Progenitor cell of endocrine pancreas (in vitro differentiated cells): ENCODE measurements at regions not wholly inside any gene's neighbourhood (a gene's known extent, or its start where the extent isn't known, plus 50 kb on each side); places are given as distances from the start of the nearest gene placed in this dataset.

ENCODE experiments used
- DNase-seq: peaks from one replicate; pipeline ENCODE4 v3.0.0; 2021; ENCODE audit warnings: low spot score; ENCODE audit not compliant: unreplicated experiment
- H3K27ac Mint-ChIP-seq: 2 replicates; pipeline ENCODE4 v1.8.0; 2021; ENCODE audit warnings: mild to moderate bottlenecking, moderate library complexity, mixed read lengths
- H3K27me3 Mint-ChIP-seq: 2 replicates; pipeline ENCODE4 v1.8.0; 2021; ENCODE audit warnings: mixed read lengths
- H3K36me3 Mint-ChIP-seq: 2 replicates; pipeline ENCODE4 v1.8.0; 2022; ENCODE audit warnings: mixed read lengths; ENCODE audit not compliant: insufficient read depth
- H3K4me1 Mint-ChIP-seq: 2 replicates; pipeline ENCODE4 v1.8.0; 2021; ENCODE audit warnings: low read depth, mixed read lengths
- H3K4me3 Mint-ChIP-seq: 2 replicates; pipeline ENCODE4 v1.8.0; 2021; ENCODE audit warnings: low read depth, mild to moderate bottlenecking, moderate library complexity, mixed read lengths
- H3K9me3 Mint-ChIP-seq: 2 replicates; pipeline ENCODE4 v1.8.0; 2021; ENCODE audit warnings: low read depth, mixed read lengths
- TF ChIP-seq, protein P1 (sequence below): fragments of 200-600 bp; sonication (generic); IDR thresholded peaks from one replicate; pipeline ENCODE4 v1.5.0; 2021; ENCODE audit warnings: antibody characterized with exemption, mild to moderate bottlenecking; ENCODE audit not compliant: unreplicated experiment

DNA sequence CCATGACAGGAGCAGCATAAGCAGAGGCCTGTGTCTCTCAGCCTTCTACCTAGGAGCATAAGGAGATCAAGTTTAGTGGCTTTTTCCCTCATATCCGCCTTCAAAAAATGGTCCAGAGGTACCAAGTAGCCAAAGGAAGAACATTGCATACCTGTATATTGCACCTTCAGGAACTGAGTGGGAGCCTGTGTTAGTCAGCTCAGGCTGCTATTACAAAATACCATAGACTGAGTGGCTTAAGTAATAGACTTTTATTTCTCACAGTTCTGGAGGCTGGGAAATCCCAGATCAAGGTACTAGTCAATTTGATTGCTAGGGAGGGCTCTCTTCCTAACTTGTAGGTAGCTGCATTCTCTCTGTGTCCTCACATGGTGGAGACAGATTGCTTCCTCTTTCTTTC is 597.4 kb upstream of the PTGER4 start:
- DNase-seq, result no peak
- Mint-ChIP-seq H3K27me3 (no peaks in the 10 kb centered on the region), H3K9me3 (peaks cover 25% of the 10 kb centered on the region), H3K27ac (no peak overlapping the region), H3K4me1 (no peaks in the 10 kb centered on the region), H3K4me3 (no peak overlapping the region), H3K36me3 (no peaks in the 10 kb centered on the region)
- TF ChIP-seq, protein P1, sequence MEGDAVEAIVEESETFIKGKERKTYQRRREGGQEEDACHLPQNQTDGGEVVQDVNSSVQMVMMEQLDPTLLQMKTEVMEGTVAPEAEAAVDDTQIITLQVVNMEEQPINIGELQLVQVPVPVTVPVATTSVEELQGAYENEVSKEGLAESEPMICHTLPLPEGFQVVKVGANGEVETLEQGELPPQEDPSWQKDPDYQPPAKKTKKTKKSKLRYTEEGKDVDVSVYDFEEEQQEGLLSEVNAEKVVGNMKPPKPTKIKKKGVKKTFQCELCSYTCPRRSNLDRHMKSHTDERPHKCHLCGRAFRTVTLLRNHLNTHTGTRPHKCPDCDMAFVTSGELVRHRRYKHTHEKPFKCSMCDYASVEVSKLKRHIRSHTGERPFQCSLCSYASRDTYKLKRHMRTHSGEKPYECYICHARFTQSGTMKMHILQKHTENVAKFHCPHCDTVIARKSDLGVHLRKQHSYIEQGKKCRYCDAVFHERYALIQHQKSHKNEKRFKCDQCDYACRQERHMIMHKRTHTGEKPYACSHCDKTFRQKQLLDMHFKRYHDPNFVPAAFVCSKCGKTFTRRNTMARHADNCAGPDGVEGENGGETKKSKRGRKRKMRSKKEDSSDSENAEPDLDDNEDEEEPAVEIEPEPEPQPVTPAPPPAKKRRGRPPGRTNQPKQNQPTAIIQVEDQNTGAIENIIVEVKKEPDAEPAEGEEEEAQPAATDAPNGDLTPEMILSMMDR, result no peak

DNA sequence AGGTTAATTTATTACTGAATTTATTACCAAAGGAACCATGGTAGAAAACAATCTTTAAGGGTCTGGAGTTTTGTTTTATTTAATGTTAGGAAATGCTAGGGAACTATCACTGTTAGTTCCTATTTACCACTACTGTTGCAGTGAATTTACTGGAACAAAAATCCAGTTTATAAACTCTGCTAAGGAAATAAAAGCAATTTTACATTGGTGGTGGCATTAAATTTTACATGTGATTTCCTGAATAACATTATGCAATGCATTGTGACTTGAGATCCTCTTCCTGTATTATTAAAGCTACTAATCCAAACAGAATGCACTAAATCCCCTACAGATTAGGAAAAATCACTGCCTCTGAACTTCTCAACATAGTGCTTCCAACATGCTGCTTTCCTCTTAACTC is 599.5 kb upstream of the PTGER4 start:
- Mint-ChIP-seq H3K9me3 (peaks cover 16% of the 10 kb centered on the region), H3K36me3 (no peaks in the 10 kb centered on the region), H3K27me3 (no peaks in the 10 kb centered on the region), H3K4me3 (no peak overlapping the region), H3K27ac (no peak overlapping the region), H3K4me1 (no peaks in the 10 kb centered on the region)
- TF ChIP-seq, protein P1, result no peak
- no peak for DNase-seq

DNA sequence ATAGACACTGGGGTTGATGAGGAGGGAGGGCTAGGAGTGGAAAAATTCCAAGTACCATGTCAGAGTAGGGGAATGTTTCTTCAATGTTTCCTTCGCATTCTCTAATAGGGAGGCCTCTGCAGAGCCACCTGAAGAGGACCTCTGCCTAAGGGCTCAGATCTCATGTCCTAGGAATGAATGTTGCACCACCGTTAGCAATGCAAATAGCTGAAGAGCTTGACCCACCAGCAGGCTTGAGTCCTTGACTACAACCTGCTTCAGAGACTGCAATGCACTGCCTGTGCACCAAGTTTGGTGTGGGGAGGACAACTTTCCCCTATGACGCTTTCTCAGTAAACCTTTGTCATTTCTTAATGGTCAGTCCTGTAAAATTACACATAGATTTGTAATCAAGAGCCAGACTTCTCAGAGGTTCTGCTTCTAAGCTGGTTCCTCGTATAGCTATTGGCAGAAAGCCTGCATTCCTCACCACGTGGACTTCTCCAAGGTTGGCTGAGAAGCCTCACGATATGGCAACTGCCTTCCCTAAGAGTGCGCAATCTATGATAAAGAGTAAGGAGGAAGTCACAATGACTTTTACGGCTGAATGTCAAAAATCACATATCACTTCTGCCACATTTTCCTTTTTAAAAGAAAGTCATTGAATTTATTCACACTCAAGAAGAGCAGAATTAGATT is 600.7 kb upstream of the PTGER4 start:
- no peaks in the 10 kb centered on the region for H3K27me3 Mint-ChIP-seq
- no peak for DNase-seq
- TF ChIP-seq, protein P1, result no peak
- no peak overlapping the region for H3K27ac Mint-ChIP-seq
- H3K4me3 Mint-ChIP-seq, result no peak overlapping the region
- no peaks in the 10 kb centered on the region for H3K4me1 Mint-ChIP-seq
- H3K9me3 Mint-ChIP-seq, result peaks cover 8% of the 10 kb centered on the region
- H3K36me3 Mint-ChIP-seq, result no peaks in the 10 kb centered on the region

DNA sequence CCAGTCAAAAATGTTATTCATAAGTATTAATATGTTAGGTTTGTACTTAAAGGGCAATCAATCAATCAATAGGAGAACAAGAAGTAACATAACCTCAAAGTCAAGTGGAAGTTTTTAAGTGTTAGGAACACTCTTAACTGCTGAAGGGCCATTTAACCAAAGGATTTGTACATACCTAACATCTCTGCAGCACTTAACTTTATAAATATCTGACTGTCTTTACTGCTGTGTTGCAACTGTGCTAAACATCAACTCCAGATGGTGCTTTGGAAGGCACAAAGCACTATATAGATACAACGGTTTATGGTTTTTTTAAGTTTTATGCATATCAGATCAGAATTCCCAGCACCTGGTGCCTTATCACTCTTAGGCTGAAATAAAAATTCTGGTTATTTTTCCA is 604.9 kb upstream of the PTGER4 start:
- Mint-ChIP-seq H3K4me3 (no peak overlapping the region), H3K27me3 (no peaks in the 10 kb centered on the region)
- TF ChIP-seq, protein P1, result no peak

DNA sequence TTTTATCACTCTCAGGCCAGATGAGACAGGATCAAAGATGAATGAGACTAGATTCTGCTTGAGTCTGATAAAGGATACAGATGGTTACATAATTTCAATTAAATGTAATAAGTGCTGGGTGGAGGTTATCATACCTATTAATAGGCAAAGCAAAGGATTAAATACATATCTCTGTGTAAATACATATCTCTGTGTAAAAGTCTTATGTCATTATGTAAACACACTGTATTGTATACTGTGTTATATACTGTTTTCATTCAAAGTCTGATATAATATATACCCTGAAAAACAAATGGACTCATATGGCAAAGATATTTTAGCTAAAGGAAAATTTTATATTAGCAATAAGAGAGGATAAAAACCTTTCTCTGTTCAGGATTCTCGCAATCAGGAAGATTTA is 605.8 kb upstream of the PTGER4 start:
- no peak overlapping the region for H3K27ac Mint-ChIP-seq
- DNase-seq, result no peak
- H3K36me3 Mint-ChIP-seq, result no peaks in the 10 kb centered on the region
- no peaks in the 10 kb centered on the region for H3K27me3 Mint-ChIP-seq
- peaks cover 11% of the 10 kb centered on the region for H3K9me3 Mint-ChIP-seq
- no peak overlapping the region for H3K4me3 Mint-ChIP-seq
- TF ChIP-seq, protein P1, result no peak
- peaks cover 3% of the 10 kb centered on the region for H3K4me1 Mint-ChIP-seq

More for the DNA sequence above, 604.9 kb upstream of the PTGER4 start:
- no peaks in the 10 kb centered on the region for H3K36me3 Mint-ChIP-seq
- peaks cover 3% of the 10 kb centered on the region for H3K4me1 Mint-ChIP-seq
- H3K27ac Mint-ChIP-seq, result no peak overlapping the region
- peaks cover 11% of the 10 kb centered on the region for H3K9me3 Mint-ChIP-seq
- DNase-seq, result no peak
